Keratinocyte (primary cell): ENCODE measurements at regions not wholly inside any gene's neighbourhood (a gene's known extent, or its start where the extent isn't known, plus 50 kb on each side); places are given as distances from the start of the nearest gene placed in this dataset.

Source experiments
- DNase-seq: peaks from one replicate; pipeline ENCODE4 v3.0.0-alpha.2; 2011; ENCODE audit warnings: low read depth, missing footprints, low spot score
- FAIRE-seq: peaks from 2 replicates; lab custom pipeline; 2011; peaks lifted over from hg19 to GRCh38; lab: Jason Lieb, UNC
- H2AFZ ChIP-seq: 2 replicates; pipeline ENCODE4 v1.6.0; 2012; ENCODE audit warnings: low read length, control low read depth, inconsistent platforms; ENCODE audit not compliant: control insufficient read depth
- H3K27ac ChIP-seq: 2 replicates; pipeline ENCODE4 v1.5.1; 2011; ENCODE audit warnings: low read length; ENCODE audit not compliant: control insufficient read depth, insufficient read depth
- H3K27me3 ChIP-seq: 3 replicates; pipeline ENCODE4 v1.6.0; 2011; ENCODE audit warnings: low read length; ENCODE audit not compliant: control insufficient read depth, insufficient read depth; ENCODE audit errors: extremely low read depth
- H3K36me3 ChIP-seq, 2 experiments: 2 replicates in 1 of 2; 3 replicates in 1 of 2; pipeline ENCODE4 v1.5.1; 2011; ENCODE audit warnings: low read length in 2 of 2, mild to moderate bottlenecking in 1 of 2; ENCODE audit not compliant: control insufficient read depth in 2 of 2, insufficient read depth in 2 of 2; ENCODE audit errors: extremely low read depth in 1 of 2
- H3K4me1 ChIP-seq: 3 replicates; pipeline ENCODE4 v1.5.1; 2011; ENCODE audit warnings: low read length; ENCODE audit not compliant: control insufficient read depth, insufficient read depth; ENCODE audit errors: extremely low read depth
- H3K4me2 ChIP-seq: 3 replicates; pipeline ENCODE4 v1.6.0; 2011; ENCODE audit warnings: low read depth, low read length; ENCODE audit not compliant: control insufficient read depth, insufficient read depth; ENCODE audit errors: extremely low read depth
- H3K4me3 ChIP-seq, 3 experiments: fragments of 200-600 bp in 1 of 3; sonication (generic) in 1 of 3; 2 replicates in 2 of 3; 3 replicates in 1 of 3; pipeline ENCODE4 v1.5.1; 2011 to 2016; ENCODE audit warnings: low read length in 3 of 3, mild to moderate bottlenecking in 3 of 3, control low read depth in 2 of 3, inconsistent platforms in 1 of 3, low read depth in 1 of 3, mixed read lengths in 1 of 3, mixed run types in 1 of 3, moderate library complexity in 1 of 3; ENCODE audit not compliant: control insufficient read depth in 2 of 3, insufficient read depth in 2 of 3; ENCODE audit errors: extremely low read depth in 1 of 3
- H3K79me2 ChIP-seq: 2 replicates; pipeline ENCODE4 v1.6.0; 2012; ENCODE audit warnings: low read length; ENCODE audit not compliant: control insufficient read depth, insufficient read depth
- H3K9ac ChIP-seq: 3 replicates; pipeline ENCODE4 v1.6.0; 2011; ENCODE audit warnings: low read length; ENCODE audit not compliant: control insufficient read depth, insufficient read depth; ENCODE audit errors: extremely low read depth
- H3K9me1 ChIP-seq: 3 replicates; pipeline ENCODE4 v1.6.0; 2011; ENCODE audit warnings: low read length; ENCODE audit not compliant: control insufficient read depth, insufficient read depth; ENCODE audit errors: extremely low read depth
- H3K9me3 ChIP-seq: 2 replicates; pipeline ENCODE4 v1.5.1; 2012; ENCODE audit warnings: low read depth, low read length; ENCODE audit not compliant: control insufficient read depth
- H4K20me1 ChIP-seq: 3 replicates; pipeline ENCODE4 v1.6.0; 2011; ENCODE audit warnings: low read length; ENCODE audit not compliant: control insufficient read depth, insufficient read depth; ENCODE audit errors: extremely low read depth
- CTCF ChIP-seq, 3 experiments: IDR thresholded peaks in 1 of 3; conservative IDR thresholded peaks in 1 of 3; optimal IDR thresholded peaks in 1 of 3; 2 replicates in 2 of 3; 3 replicates in 1 of 3; pipeline versions ENCODE3 to v1.5.1; 2011; ENCODE audit warnings: low read length in 3 of 3, mild to moderate bottlenecking in 3 of 3, moderate library complexity in 2 of 3, control low read depth in 1 of 3, inconsistent platforms in 1 of 3; ENCODE audit not compliant: insufficient read depth in 2 of 3; ENCODE audit errors: extremely low read depth in 1 of 3
- EZH2 ChIP-seq: IDR thresholded peaks from one replicate; pipeline ENCODE4 v1.6.1; 2012; ENCODE audit warnings: inconsistent platforms, mild to moderate bottlenecking, low read length, moderate library complexity
- dilution Hi-C: fragments of 300-500 bp; cut with MboI; formaldehyde crosslinking; loops from one replicate; pipeline ENCODE4 v1.7.0; 2020; ENCODE audit warnings: low sequenced_read_pairs; ENCODE audit not compliant: extremely low pct_ligation_motif_present

GRCh38 chr10:2188371-2188770 lies 451.0 kb upstream of the ADARB2 start:
- H4K20me1 ChIP-seq, result no peaks in the 10 kb centered on the region
- H3K4me1 ChIP-seq, result no peaks in the 10 kb centered on the region
- H2AFZ ChIP-seq, result no peak overlapping the region
- H3K79me2 ChIP-seq, result no peaks in the 10 kb centered on the region
- H3K9ac ChIP-seq, result no peak overlapping the region
- DNase-seq, result no peak
- H3K9me1 ChIP-seq, result no peaks in the 10 kb centered on the region
- H3K27me3 ChIP-seq, result no peaks in the 10 kb centered on the region
- H3K4me3 ChIP-seq, result no peak overlapping the region
- H3K27ac ChIP-seq, result no peak overlapping the region
- H3K9me3 ChIP-seq, result peaks cover 3% of the 10 kb centered on the region
- no peaks in the 10 kb centered on the region for H3K36me3 ChIP-seq
- no peak for FAIRE-seq
- TF ChIP-seq CTCF (optimal IDR thresholded peaks at IDR 0.05 in 1 of 3, IDR thresholded peaks at IDR 0.05 in 1 of 3, conservative IDR thresholded peaks at IDR 0.05 in 1 of 3; ENCODE audit: extremely low read depth in 1 of 3, insufficient read depth in 2 of 3, low read length in 3 of 3), result no peak
- no peak for TF ChIP-seq EZH2
- dilution Hi-C loops, result no loop called here
- H3K4me2 ChIP-seq, result no peak overlapping the region

GRCh38 chr10:2173327-2173726 lies 436.0 kb upstream of the ADARB2 start:
- Histone ChIP-seq H3K9ac (no peak overlapping the region), H3K9me3 (no peaks in the 10 kb centered on the region), H4K20me1 (no peaks in the 10 kb centered on the region), H3K27ac (no peak overlapping the region), H3K9me1 (no peaks in the 10 kb centered on the region), H3K79me2 (no peaks in the 10 kb centered on the region), H3K4me1 (no peaks in the 10 kb centered on the region), H3K36me3 (no peaks in the 10 kb centered on the region), H2AFZ (no peak overlapping the region), H3K4me2 (no peak overlapping the region), H3K27me3 (no peaks in the 10 kb centered on the region), H3K4me3 (no peak overlapping the region)
- DNase-seq (no peak), FAIRE-seq (no peak)
- dilution Hi-C loops, result no loop called here
- no peak for TF ChIP-seq CTCF (optimal IDR thresholded peaks at IDR 0.05 in 1 of 3, IDR thresholded peaks at IDR 0.05 in 1 of 3, conservative IDR thresholded peaks at IDR 0.05 in 1 of 3; ENCODE audit: extremely low read depth in 1 of 3, insufficient read depth in 2 of 3, low read length in 3 of 3)
- no peak for TF ChIP-seq EZH2
